GM12872 (cell line): ENCODE measurements at regions not wholly inside any gene's neighbourhood (a gene's known extent, or its start where the extent isn't known, plus 50 kb on each side); places are given as distances from the start of the nearest gene placed in this dataset.

Experiments
- CTCF ChIP-seq: IDR thresholded peaks from 3 replicates; pipeline ENCODE4 v1.5.1; 2011; ENCODE audit warnings: low read depth, mild to moderate bottlenecking, low read length, moderate library complexity; ENCODE audit not compliant: insufficient read depth

- TF ChIP-seq CTCF = no peak
Measured at GRCh38 chr15:29633971-29634370, 188.3 kb downstream of the TJP1 start.

GRCh38 chr15:29632671-29633406 is 189.4 kb downstream of the TJP1 start:
- no peak for TF ChIP-seq CTCF

- TF ChIP-seq CTCF = no peak
Measured at GRCh38 chr15:29631076-29632070, 190.9 kb downstream of the TJP1 start.

GRCh38 chr15:29624271-29624670 is 198.0 kb downstream of the TJP1 start:
- TF ChIP-seq CTCF = no peak

- TF ChIP-seq CTCF = no peak
Measured at GRCh38 chr15:29623116-29623639, 199.1 kb downstream of the TJP1 start.

- no peak for TF ChIP-seq CTCF
Measured at GRCh38 chr15:29622637-29623036, 199.6 kb downstream of the TJP1 start.

- no peak for TF ChIP-seq CTCF
Measured at GRCh38 chr15:29621616-29622015, 200.7 kb downstream of the TJP1 start.
